GM23338 (cell line): ENCODE measurements at regions not wholly inside any gene's neighbourhood (a gene's known extent, or its start where the extent isn't known, plus 50 kb on each side); places are given as distances from the start of the nearest gene placed in this dataset.

Experiments
- ATAC-seq: fragments of 200-7000 bp; cut with Tn5 transposase; 3 replicates; pipeline ENCODE4 v1.9.1; 2020
- DNase-seq: peaks from one replicate; pipeline ENCODE4 v3.0.0-alpha.2; 2015; ENCODE audit warnings: low spot score
- H2AFZ ChIP-seq: fragments of 200-600 bp; sonication (generic); 2 replicates; pipeline ENCODE4 v1.8.0; 2016; ENCODE audit warnings: antibody characterized with exemption, mild to moderate bottlenecking, moderate library complexity
- H3F3A ChIP-seq: fragments of 200-600 bp; sonication (generic); replicated peaks from 2 replicates; pipeline ENCODE4 v1.8.0; 2017; ENCODE audit warnings: antibody characterized with exemption, mixed run types, low read depth
- H3K27ac ChIP-seq: fragments of 200-600 bp; sonication (generic); 2 replicates; pipeline ENCODE4 v1.6.1; 2016; ENCODE audit warnings: low read depth
- H3K27me3 ChIP-seq: fragments of 200-600 bp; sonication (generic); 2 replicates; pipeline ENCODE4 v1.8.0; 2016; ENCODE audit warnings: mild to moderate bottlenecking, mixed run types, moderate library complexity; ENCODE audit not compliant: insufficient read depth
- H3K36me3 ChIP-seq: fragments of 200-600 bp; sonication (generic); 2 replicates; pipeline ENCODE4 v1.8.0; 2016; ENCODE audit warnings: mild to moderate bottlenecking; ENCODE audit not compliant: insufficient read depth
- H3K4me1 ChIP-seq: fragments of 200-600 bp; sonication (generic); 2 replicates; pipeline ENCODE4 v1.8.0; 2016; ENCODE audit warnings: mild to moderate bottlenecking, moderate library complexity; ENCODE audit not compliant: insufficient read depth
- H3K4me2 ChIP-seq: fragments of 200-600 bp; sonication (generic); 2 replicates; pipeline ENCODE4 v1.7.1; 2017; ENCODE audit warnings: mixed run types
- H3K4me3 ChIP-seq: fragments of 200-600 bp; sonication (generic); 2 replicates; pipeline ENCODE4 v1.6.1; 2016; ENCODE audit warnings: mixed run types
- H3K79me2 ChIP-seq: fragments of 200-600 bp; sonication (generic); replicated peaks from 2 replicates; pipeline ENCODE4 v1.8.0; 2017; ENCODE audit warnings: mild to moderate bottlenecking; ENCODE audit not compliant: insufficient read depth
- H3K9me2 ChIP-seq: fragments of 200-600 bp; sonication (generic); 2 replicates; pipeline ENCODE4 v1.8.0; 2017; ENCODE audit not compliant: insufficient read depth
- H4K20me1 ChIP-seq: fragments of 200-600 bp; sonication (generic); replicated peaks from 2 replicates; pipeline ENCODE4 v1.8.0; 2017; ENCODE audit warnings: mild to moderate bottlenecking; ENCODE audit not compliant: insufficient read depth
- H3K27ac Mint-ChIP-seq: 2 replicates; pipeline ENCODE4 v1.8.0; 2020; ENCODE audit warnings: inconsistent platforms, mild to moderate bottlenecking, moderate library complexity, mixed read lengths
- H3K27me3 Mint-ChIP-seq: 3 replicates; pipeline ENCODE4 v1.8.0; 2022; ENCODE audit warnings: low read depth, mild to moderate bottlenecking, moderate library complexity, mixed read lengths, inconsistent platforms; ENCODE audit not compliant: insufficient read depth, poor library complexity
- H3K36me3 Mint-ChIP-seq: 3 replicates; pipeline ENCODE4 v1.8.0; 2021; ENCODE audit warnings: low read depth, mild to moderate bottlenecking, inconsistent platforms, moderate library complexity, mixed read lengths
- H3K4me1 Mint-ChIP-seq: 3 replicates; pipeline ENCODE4 v1.8.0; 2020; ENCODE audit warnings: mild to moderate bottlenecking, inconsistent platforms, mixed read lengths
- H3K4me3 Mint-ChIP-seq: 3 replicates; pipeline ENCODE4 v1.8.0; 2021; ENCODE audit warnings: moderate library complexity, mild to moderate bottlenecking, inconsistent platforms, mixed read lengths
- H3K9me3 Mint-ChIP-seq: 3 replicates; pipeline ENCODE4 v1.8.0; 2020; ENCODE audit warnings: moderate library complexity, mild to moderate bottlenecking, inconsistent platforms, mixed read lengths
- CREB1 ChIP-seq: fragments of 250-450 bp; sonication (Bioruptor Pico); IDR thresholded peaks from 2 replicates; pipeline ENCODE4 v1.5.0; 2020; ENCODE audit warnings: low read depth, mild to moderate bottlenecking, moderate library complexity
- EZH2 ChIP-seq: fragments of 200-600 bp; sonication (generic); IDR thresholded peaks from one replicate; pipeline ENCODE4 v1.8.0; 2017; ENCODE audit warnings: antibody characterized with exemption, mild to moderate bottlenecking, low read depth; ENCODE audit not compliant: unreplicated experiment
- EZH2phosphoT487 ChIP-seq: fragments of 200-600 bp; sonication (generic); IDR thresholded peaks from one replicate; pipeline ENCODE4 v1.8.1; 2018; ENCODE audit warnings: antibody characterized with exemption; ENCODE audit not compliant: unreplicated experiment
- NANOG ChIP-seq: IDR thresholded peaks from 2 replicates; pipeline ENCODE4 v1.6.1; 2016; ENCODE audit warnings: antibody characterized with exemption, borderline replicate concordance
- ZNF331 ChIP-seq: fragments of 250-450 bp; sonication (Bioruptor Pico); IDR thresholded peaks from 2 replicates; pipeline ENCODE4 v1.5.0; 2020; ENCODE audit warnings: low read depth, mild to moderate bottlenecking, moderate library complexity
- TF ChIP-seq, protein P1 (sequence below): IDR thresholded peaks from one replicate; pipeline ENCODE4 v1.6.1; 2018; ENCODE audit warnings: antibody characterized with exemption; ENCODE audit not compliant: unreplicated experiment
- TF ChIP-seq, protein P2 (sequence below): IDR thresholded peaks from 2 replicates; pipeline ENCODE4 v1.6.1; 2016; ENCODE audit warnings: antibody characterized with exemption
- TF ChIP-seq, protein P3 (sequence below), 2 experiments: fragments of 200-600 bp in 1 of 2; sonication (generic) in 1 of 2; conservative IDR thresholded peaks; 2 replicates each; pipeline versions ENCODE4 v1.5.1 to v1.6.1; 2016 to 2017; ENCODE audit warnings: antibody characterized with exemption in 2 of 2, low read depth in 2 of 2, mild to moderate bottlenecking in 2 of 2, moderate library complexity in 1 of 2

DNA sequence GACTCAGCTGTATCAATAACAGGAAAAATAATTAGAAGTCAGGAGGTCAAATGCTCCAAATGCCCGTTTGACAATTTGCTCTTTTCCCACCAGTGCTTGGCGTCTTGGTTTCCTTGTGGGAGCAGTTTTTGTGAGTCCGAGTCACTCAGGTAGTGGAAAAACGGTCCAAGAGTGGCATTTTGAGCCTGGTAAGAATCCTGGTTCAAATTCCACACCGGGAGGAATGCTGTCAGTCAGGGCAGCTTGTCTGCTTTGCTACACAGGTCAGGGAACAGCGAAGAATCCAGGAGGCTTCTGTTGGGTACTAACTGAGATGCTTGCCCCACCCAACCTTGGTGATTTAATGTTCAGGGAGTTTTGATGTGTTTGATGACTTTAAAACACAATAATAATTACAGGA is 209.5 kb downstream of the HERPUD2 start:
- Histone ChIP-seq H3K4me3 (no peak overlapping the region), H3K27ac (no peak overlapping the region), H3K27me3 (no peaks in the 10 kb centered on the region), H3K4me2 (no peak overlapping the region), H3K79me2 (no peaks in the 10 kb centered on the region), H4K20me1 (no peaks in the 10 kb centered on the region), H3K9me2 (no peaks in the 10 kb centered on the region), H3K36me3 (no peaks in the 10 kb centered on the region), H3K4me1 (no peaks in the 10 kb centered on the region), H3F3A (no peaks in the 10 kb centered on the region), H2AFZ (no peak overlapping the region)
- DNase-seq (no peak), ATAC-seq (no peak)
- TF ChIP-seq, protein P1, sequence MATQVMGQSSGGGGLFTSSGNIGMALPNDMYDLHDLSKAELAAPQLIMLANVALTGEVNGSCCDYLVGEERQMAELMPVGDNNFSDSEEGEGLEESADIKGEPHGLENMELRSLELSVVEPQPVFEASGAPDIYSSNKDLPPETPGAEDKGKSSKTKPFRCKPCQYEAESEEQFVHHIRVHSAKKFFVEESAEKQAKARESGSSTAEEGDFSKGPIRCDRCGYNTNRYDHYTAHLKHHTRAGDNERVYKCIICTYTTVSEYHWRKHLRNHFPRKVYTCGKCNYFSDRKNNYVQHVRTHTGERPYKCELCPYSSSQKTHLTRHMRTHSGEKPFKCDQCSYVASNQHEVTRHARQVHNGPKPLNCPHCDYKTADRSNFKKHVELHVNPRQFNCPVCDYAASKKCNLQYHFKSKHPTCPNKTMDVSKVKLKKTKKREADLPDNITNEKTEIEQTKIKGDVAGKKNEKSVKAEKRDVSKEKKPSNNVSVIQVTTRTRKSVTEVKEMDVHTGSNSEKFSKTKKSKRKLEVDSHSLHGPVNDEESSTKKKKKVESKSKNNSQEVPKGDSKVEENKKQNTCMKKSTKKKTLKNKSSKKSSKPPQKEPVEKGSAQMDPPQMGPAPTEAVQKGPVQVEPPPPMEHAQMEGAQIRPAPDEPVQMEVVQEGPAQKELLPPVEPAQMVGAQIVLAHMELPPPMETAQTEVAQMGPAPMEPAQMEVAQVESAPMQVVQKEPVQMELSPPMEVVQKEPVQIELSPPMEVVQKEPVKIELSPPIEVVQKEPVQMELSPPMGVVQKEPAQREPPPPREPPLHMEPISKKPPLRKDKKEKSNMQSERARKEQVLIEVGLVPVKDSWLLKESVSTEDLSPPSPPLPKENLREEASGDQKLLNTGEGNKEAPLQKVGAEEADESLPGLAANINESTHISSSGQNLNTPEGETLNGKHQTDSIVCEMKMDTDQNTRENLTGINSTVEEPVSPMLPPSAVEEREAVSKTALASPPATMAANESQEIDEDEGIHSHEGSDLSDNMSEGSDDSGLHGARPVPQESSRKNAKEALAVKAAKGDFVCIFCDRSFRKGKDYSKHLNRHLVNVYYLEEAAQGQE = no peak
- TF ChIP-seq NANOG = no peak
- TF ChIP-seq EZH2phosphoT487 = no peak
- no peak for TF ChIP-seq ZNF331
- TF ChIP-seq CREB1 (CRISPR knock-in tag) = no peak
- TF ChIP-seq, protein P2, sequence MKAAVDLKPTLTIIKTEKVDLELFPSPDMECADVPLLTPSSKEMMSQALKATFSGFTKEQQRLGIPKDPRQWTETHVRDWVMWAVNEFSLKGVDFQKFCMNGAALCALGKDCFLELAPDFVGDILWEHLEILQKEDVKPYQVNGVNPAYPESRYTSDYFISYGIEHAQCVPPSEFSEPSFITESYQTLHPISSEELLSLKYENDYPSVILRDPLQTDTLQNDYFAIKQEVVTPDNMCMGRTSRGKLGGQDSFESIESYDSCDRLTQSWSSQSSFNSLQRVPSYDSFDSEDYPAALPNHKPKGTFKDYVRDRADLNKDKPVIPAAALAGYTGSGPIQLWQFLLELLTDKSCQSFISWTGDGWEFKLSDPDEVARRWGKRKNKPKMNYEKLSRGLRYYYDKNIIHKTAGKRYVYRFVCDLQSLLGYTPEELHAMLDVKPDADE = no peak
- no peak for TF ChIP-seq EZH2
- TF ChIP-seq, protein P3, sequence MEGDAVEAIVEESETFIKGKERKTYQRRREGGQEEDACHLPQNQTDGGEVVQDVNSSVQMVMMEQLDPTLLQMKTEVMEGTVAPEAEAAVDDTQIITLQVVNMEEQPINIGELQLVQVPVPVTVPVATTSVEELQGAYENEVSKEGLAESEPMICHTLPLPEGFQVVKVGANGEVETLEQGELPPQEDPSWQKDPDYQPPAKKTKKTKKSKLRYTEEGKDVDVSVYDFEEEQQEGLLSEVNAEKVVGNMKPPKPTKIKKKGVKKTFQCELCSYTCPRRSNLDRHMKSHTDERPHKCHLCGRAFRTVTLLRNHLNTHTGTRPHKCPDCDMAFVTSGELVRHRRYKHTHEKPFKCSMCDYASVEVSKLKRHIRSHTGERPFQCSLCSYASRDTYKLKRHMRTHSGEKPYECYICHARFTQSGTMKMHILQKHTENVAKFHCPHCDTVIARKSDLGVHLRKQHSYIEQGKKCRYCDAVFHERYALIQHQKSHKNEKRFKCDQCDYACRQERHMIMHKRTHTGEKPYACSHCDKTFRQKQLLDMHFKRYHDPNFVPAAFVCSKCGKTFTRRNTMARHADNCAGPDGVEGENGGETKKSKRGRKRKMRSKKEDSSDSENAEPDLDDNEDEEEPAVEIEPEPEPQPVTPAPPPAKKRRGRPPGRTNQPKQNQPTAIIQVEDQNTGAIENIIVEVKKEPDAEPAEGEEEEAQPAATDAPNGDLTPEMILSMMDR (conservative IDR thresholded peaks at IDR 0.05; ENCODE audit: low read depth in 2 of 2) = no peak
- no peak overlapping the region for H3K4me3 Mint-ChIP-seq
- H3K36me3 Mint-ChIP-seq = no peaks in the 10 kb centered on the region
- H3K27me3 Mint-ChIP-seq = peaks cover 5% of the 10 kb centered on the region
- peaks cover 6% of the 10 kb centered on the region for H3K4me1 Mint-ChIP-seq
- no peaks in the 10 kb centered on the region; the same call in 2 of the 3 replicates for H3K9me3 Mint-ChIP-seq
- no peak overlapping the region for H3K27ac Mint-ChIP-seq

DNA sequence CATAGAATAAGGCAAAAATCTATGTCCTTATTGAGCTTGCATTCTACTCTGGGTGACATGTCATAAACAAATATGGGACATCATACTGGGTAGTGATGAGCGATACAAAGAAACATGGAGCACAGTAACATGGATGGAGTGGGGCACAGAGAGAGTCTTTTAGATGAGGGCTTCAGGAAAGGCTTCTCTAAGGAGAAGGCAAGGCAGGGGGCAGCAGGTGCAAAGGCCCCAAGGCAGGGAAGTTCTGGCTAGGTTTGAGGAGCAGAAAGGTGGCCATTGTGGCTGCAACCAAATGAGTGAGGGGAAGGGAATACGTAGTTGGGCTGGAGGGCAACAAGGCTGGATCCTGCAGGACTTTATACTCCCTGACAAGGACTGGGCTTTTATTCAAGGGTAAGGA is 211.4 kb downstream of the HERPUD2 start:
- ATAC-seq (no peak), DNase-seq (no peak)
- peaks cover 5% of the 10 kb centered on the region for H3K27me3 Mint-ChIP-seq
- H3K4me2 ChIP-seq = no peak overlapping the region
- no peaks in the 10 kb centered on the region; the same call in 2 of the 3 replicates for H3K9me3 Mint-ChIP-seq
- H3F3A ChIP-seq = no peaks in the 10 kb centered on the region
- no peak overlapping the region for H3K27ac ChIP-seq
- H4K20me1 ChIP-seq = no peaks in the 10 kb centered on the region
- no peak overlapping the region for H2AFZ ChIP-seq
- no peak overlapping the region for H3K27ac Mint-ChIP-seq
- peaks cover 4% of the 10 kb centered on the region; the same call in 2 of the 3 replicates for H3K4me1 Mint-ChIP-seq
- no peaks in the 10 kb centered on the region for H3K36me3 Mint-ChIP-seq
- H3K36me3 ChIP-seq = no peaks in the 10 kb centered on the region
- H3K9me2 ChIP-seq = no peaks in the 10 kb centered on the region
- no peak overlapping the region for H3K4me3 ChIP-seq
- no peaks in the 10 kb centered on the region for H3K27me3 ChIP-seq
- no peaks in the 10 kb centered on the region for H3K4me1 ChIP-seq
- no peak overlapping the region for H3K4me3 Mint-ChIP-seq
- no peaks in the 10 kb centered on the region for H3K79me2 ChIP-seq
- TF ChIP-seq, protein P3 (conservative IDR thresholded peaks at IDR 0.05; ENCODE audit: low read depth in 2 of 2) = no peak
- TF ChIP-seq, protein P1 = no peak
